Glomerular visceral epithelial cell (primary cell): ENCODE measurements at regions not wholly inside any gene's neighbourhood (a gene's known extent, or its start where the extent isn't known, plus 50 kb on each side); places are given as distances from the start of the nearest gene placed in this dataset.

ENCODE experiments used
- DNase-seq: peaks from one replicate; pipeline ENCODE4 v3.0.0-alpha.2; 2016; ENCODE audit errors: extremely low spot score

GRCh38 chr1:86296305-86297205 lies 99.6 kb downstream of the ODF2L start:
- no peak for DNase-seq

DNA sequence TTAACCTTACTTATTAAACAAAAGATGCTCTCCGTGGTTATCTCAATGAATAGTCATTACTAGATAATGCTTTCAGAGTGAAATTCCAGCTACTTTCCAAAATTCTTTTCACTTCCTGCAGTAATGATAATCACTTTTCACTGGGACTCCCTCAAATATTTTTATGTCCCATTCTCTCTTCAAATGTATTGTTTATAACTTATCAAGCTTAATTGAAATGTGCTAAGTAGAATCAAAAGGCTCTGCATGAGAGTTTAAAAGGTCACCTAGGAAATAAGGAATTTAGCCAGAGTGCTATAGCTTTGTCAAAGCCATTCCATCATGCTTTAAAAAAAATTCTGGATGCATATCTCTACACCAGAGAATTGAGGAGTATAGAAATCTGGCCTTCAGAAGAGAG lies 106.4 kb downstream of the ODF2L start:
- no peak for DNase-seq

GRCh38 chr1:86289161-86289560 lies 107.0 kb downstream of the ODF2L start:
- no peak for DNase-seq

DNA sequence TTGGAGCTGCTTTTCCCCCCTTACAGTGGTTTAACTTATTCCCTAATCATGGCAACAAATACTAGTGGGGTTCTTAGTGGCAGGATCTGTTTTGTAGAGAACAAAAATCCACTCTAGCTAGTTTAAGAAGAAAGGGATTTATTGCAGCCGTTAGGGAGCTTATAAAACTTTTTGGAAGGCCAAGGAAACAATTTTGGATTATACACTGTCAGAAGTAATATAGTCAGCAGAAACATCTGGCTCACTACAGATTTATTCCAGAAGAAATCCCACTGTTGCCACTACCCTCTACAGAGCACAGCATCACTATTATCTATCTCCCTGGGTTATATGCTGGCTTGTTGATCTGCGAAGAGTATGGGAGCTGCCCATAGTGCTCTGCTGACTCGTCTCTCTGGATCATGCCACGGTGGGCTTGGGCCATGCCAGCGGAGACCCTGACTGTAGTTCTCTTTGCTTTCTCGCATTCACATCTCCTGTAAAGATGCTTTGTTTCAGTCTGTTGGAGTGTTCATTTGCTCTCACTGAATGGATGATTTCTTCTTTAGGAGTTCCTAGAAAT lies 107.5 kb downstream of the ODF2L start:
- no peak for DNase-seq

DNA sequence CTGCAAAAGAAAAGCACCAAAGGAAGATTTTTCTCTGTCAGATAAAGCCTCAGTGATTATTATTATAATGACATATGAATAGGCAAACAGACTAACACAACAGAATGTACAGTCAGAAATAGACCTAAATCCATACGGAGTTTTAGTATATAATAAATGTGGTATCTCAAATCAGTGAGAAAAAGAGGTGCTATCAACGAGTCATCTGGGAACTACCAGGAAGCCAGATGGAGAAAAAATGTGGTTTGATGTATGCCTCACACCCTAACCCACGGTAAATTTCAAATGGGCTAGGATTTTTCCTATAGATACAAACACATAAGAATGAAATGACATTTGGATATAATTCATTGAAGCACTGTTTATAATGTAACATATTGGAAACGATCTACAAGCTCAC lies 110.3 kb downstream of the ODF2L start:
- DNase-seq = no peak

DNA sequence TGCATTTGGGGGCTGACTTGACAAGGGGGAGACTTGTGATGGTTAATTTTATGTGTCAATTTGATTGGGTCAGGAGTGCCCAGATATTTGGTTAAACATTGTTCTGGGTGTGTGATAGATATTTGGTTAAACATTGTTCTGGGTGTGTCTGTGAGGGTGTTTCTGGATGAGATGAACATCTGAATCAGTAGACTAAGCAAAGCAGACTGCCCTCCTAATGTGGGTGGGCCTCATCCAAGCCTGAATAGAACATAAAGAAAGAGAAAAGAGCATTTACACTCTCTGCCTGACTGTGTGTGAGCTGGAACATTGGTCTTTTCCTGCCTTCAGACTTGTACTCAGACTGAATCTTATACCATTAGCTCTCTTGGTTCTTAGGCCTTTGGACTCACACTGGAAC lies 113.5 kb downstream of the ODF2L start:
- no peak for DNase-seq

DNA sequence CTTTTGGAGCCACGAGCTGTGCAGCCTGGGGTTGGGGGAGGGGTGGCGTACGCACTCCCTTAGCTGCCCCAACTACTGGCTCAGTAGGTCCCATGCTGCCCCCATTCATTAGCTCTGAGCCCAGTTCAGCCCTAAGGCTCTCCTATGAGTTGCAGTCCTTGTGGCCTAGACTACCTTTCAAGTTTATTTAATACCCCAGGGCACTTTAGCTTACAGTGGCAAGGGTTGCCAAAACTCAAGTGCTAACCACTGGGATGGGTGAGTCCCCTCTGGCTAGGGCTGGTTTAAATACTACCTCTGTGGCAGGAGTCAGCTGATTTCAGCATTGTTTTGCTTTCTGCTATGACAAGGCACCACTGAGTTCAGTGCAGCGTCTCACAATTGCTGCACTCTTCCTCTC lies 118.2 kb downstream of the ODF2L start:
- DNase-seq = no peak

GRCh38 chr1:86273066-86273465 lies 116.5 kb upstream of the COL24A1 start:
- no peak for DNase-seq

DNA sequence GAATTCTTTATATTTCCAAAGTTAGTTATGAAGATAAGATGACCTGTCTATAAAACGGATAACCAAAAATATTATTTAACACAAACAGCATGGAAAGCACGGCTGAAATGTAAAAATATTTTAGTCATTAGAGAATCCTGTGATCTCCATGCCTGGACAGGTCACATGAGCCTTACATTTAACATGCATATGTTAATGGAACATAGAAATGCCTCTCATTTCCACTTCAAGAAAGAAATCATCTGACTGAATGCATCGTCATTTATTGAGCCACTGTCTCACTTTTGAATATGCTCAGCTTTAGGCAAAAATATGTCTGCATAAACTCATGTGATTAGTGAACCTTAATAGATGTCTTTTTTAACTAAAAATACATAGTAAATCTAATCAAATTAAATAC lies 115.5 kb upstream of the COL24A1 start:
- DNase-seq = no peak

- no peak for DNase-seq
Observed at GRCh38 chr1:86271046-86271445, 114.5 kb upstream of the COL24A1 start.

GRCh38 chr1:86263101-86263500 lies 106.5 kb upstream of the COL24A1 start:
- no peak for DNase-seq

- DNase-seq = no peak
Observed at GRCh38 chr1:86260476-86260875, 103.9 kb upstream of the COL24A1 start.

DNA sequence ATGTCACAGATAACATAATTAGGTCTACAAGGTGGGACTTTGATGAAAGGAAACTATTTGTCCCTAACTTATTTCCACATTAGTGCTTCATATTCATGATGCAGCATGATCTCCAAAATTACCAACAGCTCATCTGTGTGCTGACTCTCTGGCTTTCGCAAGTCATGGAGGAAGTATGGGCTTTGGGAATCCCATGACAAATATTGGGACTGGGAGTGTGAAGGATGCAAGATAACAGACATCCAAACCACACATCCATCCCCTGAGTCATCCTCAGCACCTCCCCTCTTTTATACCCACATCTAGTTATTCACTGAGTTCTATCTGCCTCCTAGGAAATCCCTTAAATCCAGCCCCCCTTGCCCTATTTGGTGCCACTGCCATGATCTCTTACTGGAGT lies 102.8 kb upstream of the COL24A1 start:
- no peak for DNase-seq

DNA sequence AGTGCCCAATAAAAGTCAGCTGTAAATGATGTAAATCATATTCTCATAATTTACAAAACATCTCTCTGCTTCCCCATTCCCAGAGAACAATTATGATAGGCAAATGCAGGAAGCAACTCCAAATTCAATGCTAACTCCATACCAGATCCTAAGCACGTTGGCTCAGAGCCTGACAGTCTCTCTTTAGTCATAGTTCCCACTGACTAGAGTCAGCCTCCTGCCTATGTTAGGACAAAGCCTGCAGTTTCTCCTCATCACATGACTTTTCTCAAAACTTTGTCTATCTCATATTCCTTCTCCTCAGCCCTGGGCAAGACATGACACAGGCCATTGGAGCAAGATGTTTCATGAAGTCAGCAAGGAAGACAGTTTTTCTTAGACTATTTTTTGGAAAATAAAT lies 101.5 kb upstream of the COL24A1 start:
- DNase-seq = no peak

- no peak for DNase-seq
Observed at GRCh38 chr1:86247597-86248279, 91.2 kb upstream of the COL24A1 start.

GRCh38 chr1:86245566-86246190 lies 89.1 kb upstream of the COL24A1 start:
- no peak for DNase-seq

GRCh38 chr1:86239894-86240293 lies 83.3 kb upstream of the COL24A1 start:
- no peak for DNase-seq

DNA sequence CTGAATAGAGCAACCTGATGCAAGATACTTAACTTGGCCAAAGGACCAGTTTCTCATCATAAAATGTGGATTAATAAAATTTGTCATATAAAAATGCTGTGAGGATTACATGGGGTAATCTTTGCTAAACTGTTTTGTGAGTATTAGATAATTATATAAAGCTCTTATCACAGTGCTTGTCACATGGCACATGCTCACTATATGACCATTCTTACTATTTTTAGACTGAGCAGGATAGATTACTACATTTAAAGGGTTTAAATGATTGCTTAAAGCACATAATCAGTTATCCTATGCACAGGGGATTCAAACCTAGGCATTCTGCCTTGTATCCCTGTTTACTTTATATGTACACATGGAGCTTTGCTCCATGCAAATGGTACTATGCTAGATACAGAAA lies 82.9 kb upstream of the COL24A1 start:
- DNase-seq = no peak

DNA sequence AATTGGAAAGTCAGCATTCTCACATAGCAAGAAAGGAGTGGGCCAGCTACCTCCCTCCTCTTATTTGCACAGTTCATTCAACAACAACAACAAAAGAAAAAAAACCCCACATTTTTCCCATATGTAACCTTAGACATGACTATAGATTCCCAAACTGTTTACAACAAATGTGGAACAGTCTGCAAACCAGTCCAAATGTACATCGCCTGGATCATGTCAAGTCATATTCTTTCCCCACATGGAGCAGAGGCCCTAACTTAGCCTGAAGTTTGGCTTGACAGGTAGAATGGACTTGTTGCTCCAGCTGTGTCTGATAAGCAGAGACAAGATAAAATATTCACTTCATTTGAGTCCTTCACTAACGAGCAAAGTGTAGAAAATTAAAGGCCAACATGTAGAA lies 81.7 kb upstream of the COL24A1 start:
- no peak for DNase-seq

GRCh38 chr1:86235852-86236251 lies 79.3 kb upstream of the COL24A1 start:
- no peak for DNase-seq

DNA sequence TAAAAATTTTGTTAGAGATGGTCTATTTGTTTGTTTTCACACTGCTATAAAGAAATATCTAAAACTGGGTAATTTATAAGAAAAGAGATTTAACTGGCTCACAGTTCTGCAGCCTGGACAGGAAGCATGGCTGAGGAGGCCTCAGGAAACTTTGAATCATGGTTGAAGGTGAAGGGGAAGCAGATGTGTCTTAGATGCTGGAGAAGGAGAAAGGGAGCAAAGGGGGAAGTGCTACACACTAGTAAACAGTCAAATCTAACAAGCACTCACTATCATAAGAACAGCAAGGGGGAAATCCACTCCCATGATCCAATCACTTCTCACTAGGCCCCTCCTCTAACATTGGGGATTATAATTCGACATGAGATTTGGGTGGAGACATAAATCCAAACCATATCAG lies 76.8 kb upstream of the COL24A1 start:
- DNase-seq = no peak

DNA sequence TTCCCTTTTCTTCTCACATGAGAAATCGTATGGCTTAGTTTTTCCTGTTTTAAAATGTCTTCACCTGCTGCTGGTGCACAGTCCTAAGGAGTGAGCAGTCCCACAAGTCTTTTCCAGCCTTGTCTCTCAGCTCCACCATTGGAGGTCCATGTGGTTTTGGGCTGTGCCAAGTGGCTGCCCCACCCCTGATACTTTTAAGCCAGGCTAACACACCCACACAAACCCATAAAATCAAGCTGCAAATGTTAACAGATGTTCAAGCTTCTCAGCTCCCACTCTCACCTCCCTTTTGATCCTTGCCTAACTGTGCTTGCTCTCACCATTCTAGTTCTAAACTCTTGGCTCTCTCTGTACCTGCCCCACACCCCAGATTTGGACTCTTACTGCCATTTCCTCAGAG lies 74.5 kb upstream of the COL24A1 start:
- no peak for DNase-seq
